22Rv1 (cell line): ENCODE measurements at regions not wholly inside any gene's neighbourhood (a gene's known extent, or its start where the extent isn't known, plus 50 kb on each side); places are given as distances from the start of the nearest gene placed in this dataset.

Source experiments
- H3K27ac ChIP-seq: fragments of 450-650 bp; 2 replicates; pipeline ENCODE4 v1.5.1; 2017
- CTCF ChIP-seq: fragments of 450-650 bp; IDR thresholded peaks from 2 replicates; pipeline ENCODE4 v1.5.1; 2017; ENCODE audit warnings: mild to moderate bottlenecking
- ZFX ChIP-seq: fragments of 450-650 bp; IDR thresholded peaks from 2 replicates; pipeline ENCODE4 v1.6.1; 2017; ENCODE audit warnings: antibody characterized with exemption, borderline replicate concordance

GRCh38 chr9:82454509-82455190 lies 466.1 kb downstream of the SPATA31D1 start:
- no peak overlapping the region for H3K27ac ChIP-seq
- TF ChIP-seq ZFX (no peak), CTCF (no peak)

- no peak overlapping the region for H3K27ac ChIP-seq
- TF ChIP-seq ZFX (no peak), CTCF (no peak)
These were observed 468.1 kb downstream of the SPATA31D1 start for GRCh38 chr9:82456642-82457041.

DNA sequence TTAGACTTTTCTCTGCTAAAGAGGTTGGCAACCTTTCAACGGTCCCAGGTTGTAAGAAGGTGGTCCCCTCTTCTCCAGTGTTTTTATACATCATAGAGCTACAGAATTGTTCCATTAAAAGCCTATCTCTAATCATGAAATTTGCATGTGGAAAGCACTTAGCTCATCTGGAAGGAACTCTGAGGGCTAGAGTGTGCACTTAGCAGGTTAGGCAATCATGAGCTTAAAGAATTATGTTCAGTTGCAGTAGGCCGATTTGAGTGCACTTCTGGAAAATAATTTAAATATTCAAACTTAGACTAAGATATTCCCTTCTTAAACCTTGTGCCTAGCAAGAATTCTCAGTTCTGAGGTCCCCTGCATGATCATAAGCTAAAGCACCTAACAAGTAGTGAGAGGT lies 468.7 kb downstream of the SPATA31D1 start:
- no peak overlapping the region for H3K27ac ChIP-seq
- TF ChIP-seq ZFX, result no peak
- TF ChIP-seq CTCF, result no peak

- TF ChIP-seq CTCF (no peak), ZFX (no peak)
- no peak overlapping the region for H3K27ac ChIP-seq
These were observed 469.3 kb downstream of the SPATA31D1 start for GRCh38 chr9:82457891-82458290.

- TF ChIP-seq ZFX (no peak), CTCF (no peak)
- H3K27ac ChIP-seq, result no peak overlapping the region
These were observed 469.7 kb downstream of the SPATA31D1 start for GRCh38 chr9:82458296-82458695.

DNA sequence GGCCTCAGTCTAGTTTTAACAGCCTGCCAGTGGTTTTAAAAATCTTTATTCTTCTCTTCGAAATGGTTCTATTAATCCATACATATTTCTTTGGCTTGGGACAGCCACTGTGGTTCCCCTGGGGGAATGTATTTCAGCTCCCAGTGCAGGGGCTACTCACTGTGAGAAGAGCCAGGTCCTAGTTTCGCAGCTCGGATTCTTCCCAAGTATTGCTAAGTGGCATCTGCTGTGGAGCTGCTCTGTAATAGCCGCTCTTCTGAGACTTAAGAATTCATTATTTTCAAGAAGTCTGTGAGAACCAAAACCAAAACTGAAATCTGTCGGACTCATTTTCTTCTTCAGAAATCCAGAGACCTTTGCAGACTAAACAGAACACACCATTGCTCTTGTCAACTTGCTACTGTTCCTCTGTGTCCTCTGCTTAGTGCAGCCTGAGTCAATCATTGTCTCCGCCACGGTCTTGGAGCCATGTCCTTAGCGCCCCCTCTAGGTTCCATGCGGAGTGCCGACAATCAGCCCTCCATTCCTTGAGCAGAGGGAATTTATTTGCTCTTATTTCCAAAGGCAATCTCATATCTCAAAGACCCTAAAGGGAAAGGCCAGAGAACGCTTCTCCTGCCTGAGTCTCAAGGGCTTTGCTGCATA lies 478.2 kb downstream of the SPATA31D1 start:
- H3K27ac ChIP-seq, result no peak overlapping the region
- TF ChIP-seq ZFX (no peak), CTCF (peak; percentile 38; the same call in 1 of the 2 replicates)

DNA sequence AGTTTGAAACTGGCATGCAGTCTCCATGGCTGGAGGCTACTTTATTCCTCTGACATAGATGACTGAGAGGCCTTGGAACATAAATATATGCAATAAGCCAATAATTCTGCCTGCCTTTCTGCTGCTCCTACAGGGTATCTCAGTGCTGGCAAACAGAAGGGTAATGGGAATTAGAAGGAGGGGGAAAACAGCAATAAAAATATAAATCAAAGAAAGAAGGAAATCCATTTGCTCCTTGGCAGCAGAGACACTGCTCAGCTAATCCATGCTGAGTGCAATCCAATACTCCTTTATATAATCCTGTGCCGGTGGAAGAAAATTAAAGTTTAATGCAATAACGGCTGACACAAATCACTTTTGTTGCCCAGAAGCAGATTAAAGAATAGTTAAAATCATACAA lies 478.9 kb downstream of the SPATA31D1 start:
- no peak overlapping the region for H3K27ac ChIP-seq
- no peak for TF ChIP-seq CTCF
- TF ChIP-seq ZFX, result no peak
